Body of pancreas (tissue), 4 donors: ENCODE measurements at regions not wholly inside any gene's neighbourhood (a gene's known extent, or its start where the extent isn't known, plus 50 kb on each side); places are given as distances from the start of the nearest gene placed in this dataset.

ENCODE experiments used
- CTCF ChIP-seq, 7 experiments: fragments of 450-650 bp in 4 of 7; fragments of 200-600 bp in 3 of 7; sonication (generic) in 3 of 7; IDR thresholded peaks; one replicate each; pipeline ENCODE4 v1.5.1; 2016 to 2019; ENCODE audit warnings: antibody characterized with exemption in 7 of 7
- POLR2A ChIP-seq, 3 donors: fragments of 450-650 bp; IDR thresholded peaks; one replicate each; pipeline ENCODE4 v1.6.1; 2016; ENCODE audit warnings: antibody characterized with exemption in 3 of 3, mild to moderate bottlenecking in 2 of 3

GRCh38 chr1:80869299-80869698, 931.4 kb upstream of the ADGRL2 start:
- TF ChIP-seq CTCF (IDR thresholded peaks at IDR 0.05) (no peak), POLR2A (IDR thresholded peaks at IDR 0.05) (no peak)
